K562 (cell line): ENCODE measurements at regions not wholly inside any gene's neighbourhood (a gene's known extent, or its start where the extent isn't known, plus 50 kb on each side); places are given as distances from the start of the nearest gene placed in this dataset.
A peak's percentile ranks its signal among the peaks of the same experiment; 100 is the strongest.
"Not testable (repeated sequence)": the region's sequence is repeated elsewhere in the genome, so short reads cannot be mapped to it uniquely, and the experiment has no call there.

Source experiments
- ATAC-seq: fragments of 200-7000 bp; cut with Tn5 transposase; 3 replicates; pipeline ENCODE4 v1.9.1; 2020; ENCODE audit warnings: moderate library complexity
- BruUV-seq: library from RNA; stranded (reverse); fragments of 400-500 nt; replicated peaks from 2 replicates; lab custom pipeline; 2021; lab: Mats Ljungman, UMichigan
- CTCF ChIA-PET: fragments of 300-600 bp; formaldehyde crosslinking; extraction: SDS; loops from one replicate; lab custom pipeline; 2021; ENCODE audit warnings: low intra/inter-chr PET ratio; lab: Yijun Ruan, JAX
- POLR2A ChIA-PET: fragments of 300-600, 350-650 bp; sonication (Branson Sonifier 250); formaldehyde crosslinking; extraction: SDS; loops from one replicate; lab custom pipeline; 2021; ENCODE audit warnings: antibody characterized with exemption, inconsistent platforms; lab: Yijun Ruan, JAX
- DNase-seq, 4 experiments: peaks; one replicate each; pipeline versions ENCODE4 v3.0.0 to v3.0.0-alpha.2; 2011 to 2018; ENCODE audit warnings: low spot score in 3 of 4, mixed read lengths in 3 of 4; ENCODE audit errors: extremely low read depth in 1 of 4
- FAIRE-seq: peaks from 2 replicates; lab custom pipeline; 2011; peaks lifted over from hg19 to GRCh38; lab: Jason Lieb, UNC
- H2AFZ ChIP-seq: 2 replicates; pipeline ENCODE4 v1.6.0; 2011; ENCODE audit warnings: low read depth, low read length, control low read depth, inconsistent platforms
- H3K27ac ChIP-seq: fragments of 200-600 bp; 3 replicates; pipeline ENCODE4 v1.8.0; 2011; ENCODE audit warnings: low read depth, mild to moderate bottlenecking, control low read depth, inconsistent platforms, low read length, moderate library complexity, mixed read lengths; ENCODE audit errors: extremely low read depth
- H3K27me3 ChIP-seq, 2 experiments: fragments of 300-600 bp in 1 of 2; 2 replicates in 1 of 2; 3 replicates in 1 of 2; pipeline versions ENCODE4 v1.6.0 to v1.8.0; 2011; ENCODE audit warnings: inconsistent platforms in 2 of 2, low read length in 2 of 2, mild to moderate bottlenecking in 1 of 2, mixed read lengths in 1 of 2, moderate library complexity in 1 of 2; ENCODE audit not compliant: control insufficient read depth in 2 of 2, insufficient read depth in 2 of 2
- H3K36me3 ChIP-seq: fragments of 300-600 bp; 3 replicates; pipeline ENCODE4 v1.8.0; 2011; ENCODE audit warnings: mild to moderate bottlenecking, low read length, inconsistent platforms; ENCODE audit not compliant: control insufficient read depth, insufficient read depth
- H3K4me1 ChIP-seq, 2 experiments: fragments of 200-600 bp in 1 of 2; replicated peaks in 1 of 2; 2 replicates in 1 of 2; 3 replicates in 1 of 2; pipeline versions ENCODE4 v1.5.1 to v1.8.0; 2011; ENCODE audit warnings: inconsistent platforms in 2 of 2, low read length in 2 of 2, mild to moderate bottlenecking in 1 of 2, mixed read lengths in 1 of 2, moderate library complexity in 1 of 2; ENCODE audit not compliant: control insufficient read depth in 2 of 2, insufficient read depth in 2 of 2
- H3K4me2 ChIP-seq: 2 replicates; pipeline ENCODE4 v1.6.1; 2011; ENCODE audit warnings: low read length, control low read depth, inconsistent platforms, mixed read lengths; ENCODE audit not compliant: insufficient read depth
- H3K4me3 ChIP-seq: fragments of 200-600 bp; sonication (generic), shearing (Covaris generic); 2 replicates; pipeline ENCODE4 v1.5.1; 2016; ENCODE audit warnings: control low read depth, inconsistent platforms
- H3K79me2 ChIP-seq: fragments of 200-600 bp; 3 replicates; pipeline ENCODE4 v1.8.0; 2011; ENCODE audit warnings: low read length, inconsistent platforms; ENCODE audit not compliant: control insufficient read depth, insufficient read depth
- H3K9ac ChIP-seq, 2 experiments: 2 replicates each; pipeline versions ENCODE4 v1.6.0 to v1.6.1; 2011; ENCODE audit warnings: low read depth in 2 of 2, low read length in 2 of 2, control low read depth in 1 of 2, inconsistent platforms in 1 of 2, mild to moderate bottlenecking in 1 of 2, mixed read lengths in 1 of 2; ENCODE audit not compliant: insufficient read depth in 1 of 2
- H3K9me1 ChIP-seq: one replicate; pipeline ENCODE4 v1.6.0; 2011; ENCODE audit warnings: inconsistent platforms, mild to moderate bottlenecking, low read length, moderate library complexity; ENCODE audit not compliant: control insufficient read depth, insufficient read depth
- H3K9me3 ChIP-seq: replicated peaks from 2 replicates; pipeline ENCODE4 v1.5.1; 2011; ENCODE audit warnings: low read depth, low read length, inconsistent platforms; ENCODE audit not compliant: control insufficient read depth, insufficient read depth
- H4K20me1 ChIP-seq: replicated peaks from 2 replicates; pipeline ENCODE4 v1.6.1; 2011; ENCODE audit warnings: low read length, inconsistent platforms, mixed read lengths; ENCODE audit not compliant: control insufficient read depth, insufficient read depth
- CC2D1A ChIP-seq: fragments of 450-650 bp; IDR thresholded peaks from 2 replicates; pipeline ENCODE4 v1.6.1; 2017; ENCODE audit warnings: mild to moderate bottlenecking
- CEBPB ChIP-seq: fragments of 450-650 bp; IDR thresholded peaks from 2 replicates; pipeline ENCODE4 v1.6.1; 2016; ENCODE audit warnings: missing genetic modification characterization, missing compliant biosample characterization
- KAT8 ChIP-seq: fragments of 450-650 bp; IDR thresholded peaks from 2 replicates; pipeline ENCODE4 v1.6.1; 2016; ENCODE audit warnings: low read depth, mild to moderate bottlenecking
- MEIS2 ChIP-seq: fragments of 450-650 bp; IDR thresholded peaks from 2 replicates; pipeline ENCODE4 v1.6.1; 2014; ENCODE audit warnings: mild to moderate bottlenecking; ENCODE audit not compliant: partially characterized antibody
- SAFB2 ChIP-seq: fragments of 200-400 bp; formaldehyde crosslinking; IDR thresholded peaks from 2 replicates; pipeline ENCODE4 v1.6.1; 2018; ENCODE audit warnings: borderline replicate concordance, low read length, low read depth, moderate library complexity; ENCODE audit not compliant: severe bottlenecking
- STAT5A ChIP-seq: IDR thresholded peaks from 2 replicates; pipeline ENCODE4 v1.6.1; 2012; ENCODE audit warnings: low read length, inconsistent platforms, borderline replicate concordance
- TGIF2 ChIP-seq: sonication (generic); formaldehyde crosslinking; IDR thresholded peaks from 2 replicates; pipeline ENCODE4 v1.8.1; 2022; ENCODE audit warnings: mild to moderate bottlenecking, missing genetic modification reagents, moderate library complexity
- ZNF586 ChIP-seq: fragments of 450-650 bp; formaldehyde crosslinking; conservative IDR thresholded peaks from 2 replicates; pipeline ENCODE4 v1.4.0; 2020; ENCODE audit warnings: mild to moderate bottlenecking, moderate library complexity
- WGBS: fragments of 100-300 bp; shearing (Covaris generic); methylation state at CpG from one replicate; pipeline ENCODE4 v1.1.6; 2016; ENCODE audit warnings: low coverage, mixed read lengths; ENCODE audit not compliant: insufficient coverage; ENCODE audit errors: missing lambda C conversion rate; 5-methylcytosine and 5-hydroxymethylcytosine counted together
- in situ Hi-C: fragments of 300-500 bp; cut with MboI; formaldehyde crosslinking; loops from 4 replicates; pipeline ENCODE4 v1.15.0; 2018; ENCODE audit warnings: inconsistent platforms, mixed read lengths
- intact Hi-C: fragments of 100-400 bp; cut with micrococcal nuclease; formaldehyde crosslinking; loops from 2 replicates; pipeline ENCODE4 v1.14.2; 2022

GRCh38 chr5:30131-30530, 61.8 kb upstream of the PLEKHG4B start:
- ChIA-PET POLR2A (no interaction called here), CTCF (no interaction called here)
- Histone ChIP-seq H3K36me3 (no peaks in the 10 kb centered on the region), H3K79me2 (no peaks in the 10 kb centered on the region), H3K9ac (no peak overlapping the region), H4K20me1 (no peaks in the 10 kb centered on the region), H3K9me1 (no peaks in the 10 kb centered on the region), H2AFZ (no peak overlapping the region), H3K4me3 (no peak overlapping the region), H3K4me1 (no peaks in the 10 kb centered on the region), H3K9me3 (no peaks in the 10 kb centered on the region; the same call in 1 of the 2 replicates), H3K27me3 (no peaks in the 10 kb centered on the region), H3K4me2 (no peak overlapping the region), H3K27ac (no peak overlapping the region)
- FAIRE-seq (no peak), ATAC-seq (no peak), DNase-seq (peak in 1 of 4 experiments; percentile 2)
- BruUV-seq: no TSS peak
- 2% methylated on average over 4 of the region's 4 CpGs for WGBS
- in situ Hi-C loops (no loop called here), intact Hi-C loops (no loop called here)
- TF ChIP-seq CEBPB (no peak), KAT8 (no peak), CC2D1A (no peak), TGIF2 (CRISPR knock-in tag) (no peak), MEIS2 (no peak), SAFB2 (no peak), ZNF586 (no peak), STAT5A (no peak)

- BruUV-seq, H3K79me2 ChIP-seq, H3K27ac ChIP-seq, H2AFZ ChIP-seq, H4K20me1 ChIP-seq, CTCF ChIA-PET, POLR2A ChIA-PET, in situ Hi-C loops, H3K9ac ChIP-seq, ATAC-seq, H3K36me3 ChIP-seq, intact Hi-C loops, FAIRE-seq, H3K27me3 ChIP-seq, H3K4me3 ChIP-seq, DNase-seq, H3K4me2 ChIP-seq, H3K9me3 ChIP-seq, H3K9me1 ChIP-seq, H3K4me1 ChIP-seq: not testable (repeated sequence)
- 0% methylated on average over 6 of the region's 6 CpGs for WGBS
Observed at GRCh38 chr5:30556-30955, 61.4 kb upstream of the PLEKHG4B start.
